Thyroid gland (tissue), 4 donors: ENCODE measurements at regions not wholly inside any gene's neighbourhood (a gene's known extent, or its start where the extent isn't known, plus 50 kb on each side); places are given as distances from the start of the nearest gene placed in this dataset.

Experiments used
- DNase-seq, 2 donors: peaks; one replicate each; pipeline ENCODE4 v3.0.0-alpha.2; 2019
- H3K27ac ChIP-seq, 3 donors: fragments of 200-600 bp; sonication (generic); 1 replicate in 2 of 3; 2 replicates in 1 of 3; pipeline ENCODE4 v1.5.1; 2016 to 2019; ENCODE audit warnings: mild to moderate bottlenecking in 1 of 3, moderate library complexity in 1 of 3
- H3K27me3 ChIP-seq: fragments of 200-600 bp; sonication (generic); one replicate; pipeline ENCODE4 v1.5.1; 2019
- H3K36me3 ChIP-seq, 2 donors: fragments of 200-600 bp; sonication (generic); one replicate each; pipeline ENCODE4 v1.5.1; 2016 to 2019
- H3K4me1 ChIP-seq, 2 donors: fragments of 200-600 bp; sonication (generic); one replicate each; pipeline ENCODE4 v1.5.1; 2017 to 2019
- H3K4me3 ChIP-seq, 3 donors: fragments of 200-600 bp; sonication (generic); replicated peaks in 1 of 3; 1 replicate in 2 of 3; 2 replicates in 1 of 3; pipeline ENCODE4 v1.5.1; 2016; ENCODE audit warnings: mild to moderate bottlenecking in 1 of 3
- H3K9me3 ChIP-seq: fragments of 200-600 bp; sonication (generic); one replicate; pipeline ENCODE4 v1.5.1; 2017
- POLR2A ChIP-seq, 2 donors: fragments of 450-650 bp; IDR thresholded peaks; one replicate each; pipeline ENCODE4 v1.6.1; 2017; ENCODE audit warnings: antibody characterized with exemption in 2 of 2, mild to moderate bottlenecking in 2 of 2, moderate library complexity in 1 of 2
- WGBS, 2 donors: methylation state at CpG; one replicate each; pipeline ENCODE4 v1.1.5; 2017; 5-methylcytosine and 5-hydroxymethylcytosine counted together
- intact Hi-C: fragments of 100-400 bp; cut with DNase I; formaldehyde crosslinking; loops from one replicate; pipeline ENCODE4 v1.15.1; 2023
- TF ChIP-seq, protein P1 (sequence below), 6 experiments: fragments of 200-600 bp in 3 of 6; fragments of 450-650 bp in 3 of 6; sonication (generic) in 3 of 6; IDR thresholded peaks; one replicate each; pipeline ENCODE4 v1.5.1; 2016 to 2019; ENCODE audit warnings: antibody characterized with exemption in 6 of 6, mild to moderate bottlenecking in 2 of 6, inconsistent platforms in 1 of 6, moderate library complexity in 1 of 6

DNA sequence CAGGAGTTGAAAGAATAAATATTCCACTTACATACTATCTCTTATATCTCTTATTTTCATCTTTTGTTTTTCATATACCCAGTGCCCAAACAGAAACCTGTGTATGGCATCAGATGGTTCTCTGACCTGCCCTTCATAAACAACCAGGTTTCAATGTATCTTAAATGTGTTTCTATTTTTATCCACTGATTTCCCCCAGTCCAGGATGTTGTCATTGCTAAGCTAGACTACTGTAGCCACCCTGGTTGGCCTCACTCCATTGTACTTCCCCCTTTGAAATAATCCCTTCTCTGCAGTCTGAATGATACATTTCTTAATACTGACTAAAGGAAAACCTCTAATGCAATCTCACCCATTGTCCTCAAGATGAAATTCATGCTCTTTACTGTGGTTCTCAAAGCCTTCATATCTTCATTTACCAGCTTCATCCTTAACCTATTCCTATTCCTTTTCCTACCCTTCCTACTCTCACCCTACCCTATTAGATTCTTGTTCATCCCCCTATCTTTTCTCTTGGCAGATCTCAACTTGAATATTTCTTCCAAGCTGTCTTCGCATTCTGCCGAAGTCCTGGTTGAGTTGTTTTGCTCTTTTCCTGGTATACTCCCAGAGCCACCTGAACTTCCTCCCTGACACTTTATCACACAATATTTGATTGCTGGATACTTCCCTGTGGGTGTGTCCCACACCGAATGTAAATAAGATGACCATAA, 312.4 kb downstream of the FOXG1 start:
- Histone ChIP-seq H3K27ac (no peak overlapping the region), H3K27me3 (no peaks in the 10 kb centered on the region), H3K4me3 (no peak overlapping the region), H3K36me3 (no peaks in the 10 kb centered on the region), H3K9me3 (no peaks in the 10 kb centered on the region), H3K4me1 (no peaks in the 10 kb centered on the region)
- DNase-seq, result no peak
- intact Hi-C loops, result no loop called here
- 90 to 93% methylated on average over 3 of the region's 3 CpGs for WGBS, 2 donors
- TF ChIP-seq POLR2A (IDR thresholded peaks at IDR 0.05), result no peak
- TF ChIP-seq, protein P1, sequence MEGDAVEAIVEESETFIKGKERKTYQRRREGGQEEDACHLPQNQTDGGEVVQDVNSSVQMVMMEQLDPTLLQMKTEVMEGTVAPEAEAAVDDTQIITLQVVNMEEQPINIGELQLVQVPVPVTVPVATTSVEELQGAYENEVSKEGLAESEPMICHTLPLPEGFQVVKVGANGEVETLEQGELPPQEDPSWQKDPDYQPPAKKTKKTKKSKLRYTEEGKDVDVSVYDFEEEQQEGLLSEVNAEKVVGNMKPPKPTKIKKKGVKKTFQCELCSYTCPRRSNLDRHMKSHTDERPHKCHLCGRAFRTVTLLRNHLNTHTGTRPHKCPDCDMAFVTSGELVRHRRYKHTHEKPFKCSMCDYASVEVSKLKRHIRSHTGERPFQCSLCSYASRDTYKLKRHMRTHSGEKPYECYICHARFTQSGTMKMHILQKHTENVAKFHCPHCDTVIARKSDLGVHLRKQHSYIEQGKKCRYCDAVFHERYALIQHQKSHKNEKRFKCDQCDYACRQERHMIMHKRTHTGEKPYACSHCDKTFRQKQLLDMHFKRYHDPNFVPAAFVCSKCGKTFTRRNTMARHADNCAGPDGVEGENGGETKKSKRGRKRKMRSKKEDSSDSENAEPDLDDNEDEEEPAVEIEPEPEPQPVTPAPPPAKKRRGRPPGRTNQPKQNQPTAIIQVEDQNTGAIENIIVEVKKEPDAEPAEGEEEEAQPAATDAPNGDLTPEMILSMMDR (IDR thresholded peaks at IDR 0.05), result no peak

DNA sequence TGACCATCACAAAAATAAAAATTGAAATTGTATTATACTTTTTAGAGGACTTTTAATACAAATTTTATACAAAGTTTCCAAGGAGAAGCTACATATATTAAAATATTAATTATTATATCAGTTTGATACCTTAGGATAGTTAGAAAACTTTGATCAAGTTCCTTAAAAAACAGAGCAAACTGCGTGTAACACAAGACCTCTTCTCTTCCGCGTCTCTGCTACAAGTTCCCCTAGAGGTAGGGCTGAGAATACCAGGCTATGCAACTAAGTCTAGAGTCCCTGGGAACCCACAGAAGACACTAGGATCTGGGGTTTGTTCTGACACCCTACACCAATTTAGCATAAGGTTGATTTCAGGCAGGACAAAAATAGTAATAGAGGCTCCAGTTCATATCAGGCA, 319.0 kb downstream of the FOXG1 start:
- Histone ChIP-seq H3K27me3 (no peaks in the 10 kb centered on the region), H3K27ac (no peak overlapping the region), H3K36me3 (no peaks in the 10 kb centered on the region), H3K9me3 (no peaks in the 10 kb centered on the region), H3K4me1 (no peaks in the 10 kb centered on the region), H3K4me3 (no peak overlapping the region)
- TF ChIP-seq, protein P1 (IDR thresholded peaks at IDR 0.05), result peak in 1 of 6 experiments; percentile 14
- TF ChIP-seq POLR2A (IDR thresholded peaks at IDR 0.05), result no peak
- no peak for DNase-seq
- 7 to 21% methylated on average over 3 of the region's 3 CpGs for WGBS, 2 donors
- intact Hi-C loops, result no loop called here

DNA sequence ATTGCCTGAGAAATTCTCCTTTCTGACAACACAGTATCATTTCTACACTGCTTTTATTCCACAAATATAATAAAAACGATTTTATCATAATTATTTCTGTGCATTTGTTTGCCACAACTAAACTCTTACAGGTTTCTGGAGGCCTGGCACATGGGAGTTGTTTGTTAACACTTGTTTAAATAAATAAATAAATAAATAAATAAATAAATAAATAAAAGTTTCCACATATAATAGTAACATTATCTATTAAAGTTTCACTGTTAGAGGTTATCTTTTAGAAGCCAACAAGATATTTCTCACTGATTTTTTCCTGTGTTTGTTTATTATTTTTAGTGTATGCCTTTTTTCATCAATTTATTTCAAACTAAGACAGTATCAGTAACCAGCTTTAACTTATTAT, 323.3 kb downstream of the FOXG1 start:
- TF ChIP-seq, protein P1 (IDR thresholded peaks at IDR 0.05), result no peak
- TF ChIP-seq POLR2A (IDR thresholded peaks at IDR 0.05), result no peak
- Histone ChIP-seq H3K27ac (no peak overlapping the region), H3K27me3 (no peaks in the 10 kb centered on the region), H3K4me3 (no peak overlapping the region), H3K4me1 (no peaks in the 10 kb centered on the region), H3K9me3 (no peaks in the 10 kb centered on the region), H3K36me3 (no peaks in the 10 kb centered on the region)
- intact Hi-C loops, result no loop called here
- no peak for DNase-seq
- 16 to 29% methylated on average over 1 of the region's 1 CpG for WGBS, 2 donors

DNA sequence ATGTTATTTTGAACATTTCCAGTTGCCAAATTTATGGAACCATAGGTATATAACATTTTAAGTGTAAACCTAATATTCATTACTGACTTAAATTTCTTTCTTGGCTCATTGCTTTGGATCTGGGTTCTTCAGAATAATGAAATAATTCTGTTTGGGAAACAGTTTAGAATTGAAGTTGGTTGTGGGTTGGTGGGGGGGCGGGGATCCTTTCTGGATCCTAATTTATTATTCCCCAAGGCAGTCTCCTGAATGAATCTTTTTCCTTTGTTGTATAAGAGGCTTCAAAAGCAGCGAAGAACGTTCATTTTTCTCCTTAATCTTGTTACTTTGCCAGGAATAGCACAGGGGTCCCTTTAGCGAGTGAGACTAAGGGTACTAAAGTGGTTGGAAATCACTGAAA, 325.5 kb downstream of the FOXG1 start:
- intact Hi-C loops, result no loop called here
- Histone ChIP-seq H3K27me3 (no peaks in the 10 kb centered on the region), H3K9me3 (no peaks in the 10 kb centered on the region), H3K4me3 (no peak overlapping the region), H3K36me3 (no peaks in the 10 kb centered on the region), H3K27ac (no peak overlapping the region), H3K4me1 (no peaks in the 10 kb centered on the region)
- TF ChIP-seq, protein P1 (IDR thresholded peaks at IDR 0.05), result no peak
- TF ChIP-seq POLR2A (IDR thresholded peaks at IDR 0.05), result no peak
- 65 to 70% methylated on average over 4 of the region's 4 CpGs for WGBS, 2 donors
- DNase-seq, result no peak

DNA sequence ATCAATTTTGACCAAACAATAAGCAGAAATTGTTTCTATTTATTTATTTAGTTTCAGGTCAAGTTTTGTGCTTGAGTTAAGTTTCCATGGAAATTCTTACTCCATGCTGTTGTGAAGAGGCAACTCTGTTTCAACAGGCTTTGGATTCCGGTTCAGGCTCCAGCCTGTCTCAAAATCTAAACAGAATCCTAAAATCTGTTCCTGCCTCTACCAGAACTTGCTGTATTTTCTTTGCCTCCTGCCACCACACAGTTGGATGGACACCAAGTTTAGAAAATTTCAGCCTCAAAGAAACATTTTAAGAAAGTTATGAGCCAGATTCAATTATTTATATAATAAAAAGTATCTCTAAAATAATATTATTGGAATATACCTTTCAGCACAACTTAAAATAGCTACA, 330.9 kb downstream of the FOXG1 start:
- no peak overlapping the region for H3K27ac ChIP-seq
- no peaks in the 10 kb centered on the region for H3K27me3 ChIP-seq
- H3K4me3 ChIP-seq, result no peak overlapping the region
- WGBS, 2 donors, result 76 to 83% methylated on average over 1 of the region's 1 CpG
- no peaks in the 10 kb centered on the region for H3K9me3 ChIP-seq
- intact Hi-C loops, result no loop called here
- H3K36me3 ChIP-seq, result no peaks in the 10 kb centered on the region
- DNase-seq, result no peak
- TF ChIP-seq, protein P1 (IDR thresholded peaks at IDR 0.05), result no peak
- TF ChIP-seq POLR2A (IDR thresholded peaks at IDR 0.05), result no peak
- H3K4me1 ChIP-seq, result no peaks in the 10 kb centered on the region
